ENCODE measurements at regions not wholly inside any gene's neighbourhood (a gene's known extent, or its start where the extent isn't known, plus 50 kb on each side); places are given as distances from the start of the nearest gene placed in this dataset.
"Not testable (repeated sequence)": the region's sequence is repeated elsewhere in the genome, so short reads cannot be mapped to it uniquely, and the experiment has no call there.

- H3K36me3 ChIP-seq (replicated peaks; ENCODE audit: control insufficient read depth, insufficient read depth, low read length); H3K4me3 ChIP-seq (ENCODE audit: insufficient read depth, low read depth, low read length); DNase-seq; H3K27me3 ChIP-seq (ENCODE audit: control insufficient read depth, insufficient read depth, low read length): not testable (repeated sequence)
These were observed 584.0 kb downstream of the PRIM2 start for GRCh38 chr6:57901445-57901844.

- H3K36me3 ChIP-seq (replicated peaks; ENCODE audit: control insufficient read depth, insufficient read depth, low read length); DNase-seq; H3K4me3 ChIP-seq (ENCODE audit: insufficient read depth, low read depth, low read length); H3K27me3 ChIP-seq (ENCODE audit: control insufficient read depth, insufficient read depth, low read length): not testable (repeated sequence)
These were observed 586.9 kb downstream of the PRIM2 start for GRCh38 chr6:57904356-57904755.

GRCh38 chr6:57915300-57915699 is 597.9 kb downstream of the PRIM2 start:
- H3K27me3 ChIP-seq (ENCODE audit: control insufficient read depth, insufficient read depth, low read length); H3K36me3 ChIP-seq (replicated peaks; ENCODE audit: control insufficient read depth, insufficient read depth, low read length); DNase-seq; H3K4me3 ChIP-seq (ENCODE audit: insufficient read depth, low read depth, low read length): not testable (repeated sequence)

- not testable (repeated sequence) for H3K4me3 ChIP-seq (ENCODE audit: insufficient read depth, low read depth, low read length); H3K27me3 ChIP-seq (ENCODE audit: control insufficient read depth, insufficient read depth, low read length); DNase-seq; H3K36me3 ChIP-seq (replicated peaks; ENCODE audit: control insufficient read depth, insufficient read depth, low read length)
These were observed 625.5 kb downstream of the PRIM2 start for GRCh38 chr6:57942966-57943365.

- not testable (repeated sequence) for H3K27me3 ChIP-seq (ENCODE audit: control insufficient read depth, insufficient read depth, low read length); DNase-seq; H3K36me3 ChIP-seq (replicated peaks; ENCODE audit: control insufficient read depth, insufficient read depth, low read length); H3K4me3 ChIP-seq (ENCODE audit: insufficient read depth, low read depth, low read length)
These were observed 628.8 kb downstream of the PRIM2 start for GRCh38 chr6:57946084-57946768.

GRCh38 chr6:57946769-57947091 is 629.3 kb downstream of the PRIM2 start:
- not testable (repeated sequence) for H3K27me3 ChIP-seq (ENCODE audit: control insufficient read depth, insufficient read depth, low read length); H3K36me3 ChIP-seq (replicated peaks; ENCODE audit: control insufficient read depth, insufficient read depth, low read length); H3K4me3 ChIP-seq (ENCODE audit: insufficient read depth, low read depth, low read length); DNase-seq

GRCh38 chr6:57948481-57948880 is 631.1 kb downstream of the PRIM2 start:
- DNase-seq; H3K27me3 ChIP-seq (ENCODE audit: control insufficient read depth, insufficient read depth, low read length); H3K4me3 ChIP-seq (ENCODE audit: insufficient read depth, low read depth, low read length); H3K36me3 ChIP-seq (replicated peaks; ENCODE audit: control insufficient read depth, insufficient read depth, low read length): not testable (repeated sequence)

- DNase-seq; H3K4me3 ChIP-seq (ENCODE audit: insufficient read depth, low read depth, low read length); H3K27me3 ChIP-seq (ENCODE audit: control insufficient read depth, insufficient read depth, low read length); H3K36me3 ChIP-seq (replicated peaks; ENCODE audit: control insufficient read depth, insufficient read depth, low read length): not testable (repeated sequence)
These were observed 633.0 kb downstream of the PRIM2 start for GRCh38 chr6:57950430-57950829.

GRCh38 chr6:57966757-57967156 is 649.3 kb downstream of the PRIM2 start:
- not testable (repeated sequence) for H3K4me3 ChIP-seq (ENCODE audit: insufficient read depth, low read depth, low read length); H3K27me3 ChIP-seq (ENCODE audit: control insufficient read depth, insufficient read depth, low read length); H3K36me3 ChIP-seq (replicated peaks; ENCODE audit: control insufficient read depth, insufficient read depth, low read length); DNase-seq

GRCh38 chr6:57971956-57972355 is 654.5 kb downstream of the PRIM2 start:
- H3K36me3 ChIP-seq (replicated peaks; ENCODE audit: control insufficient read depth, insufficient read depth, low read length); H3K27me3 ChIP-seq (ENCODE audit: control insufficient read depth, insufficient read depth, low read length); H3K4me3 ChIP-seq (ENCODE audit: insufficient read depth, low read depth, low read length); DNase-seq: not testable (repeated sequence)

GRCh38 chr6:57974653-57975052 is 657.2 kb downstream of the PRIM2 start:
- no peaks in the 10 kb centered on the region for H3K27me3 ChIP-seq (ENCODE audit: control insufficient read depth, insufficient read depth, low read length)
- no peak overlapping the region for H3K4me3 ChIP-seq (ENCODE audit: insufficient read depth, low read depth, low read length)
- H3K36me3 ChIP-seq (replicated peaks; ENCODE audit: control insufficient read depth, insufficient read depth, low read length): no peaks in the 10 kb centered on the region
- DNase-seq: no peak

- not testable (repeated sequence) for H3K36me3 ChIP-seq (replicated peaks; ENCODE audit: control insufficient read depth, insufficient read depth, low read length); DNase-seq; H3K4me3 ChIP-seq (ENCODE audit: insufficient read depth, low read depth, low read length); H3K27me3 ChIP-seq (ENCODE audit: control insufficient read depth, insufficient read depth, low read length)
These were observed 657.7 kb downstream of the PRIM2 start for GRCh38 chr6:57975127-57975526.

GRCh38 chr6:57976371-57976770 is 658.9 kb downstream of the PRIM2 start:
- not testable (repeated sequence) for H3K27me3 ChIP-seq (ENCODE audit: control insufficient read depth, insufficient read depth, low read length); H3K4me3 ChIP-seq (ENCODE audit: insufficient read depth, low read depth, low read length); H3K36me3 ChIP-seq (replicated peaks; ENCODE audit: control insufficient read depth, insufficient read depth, low read length); DNase-seq

- not testable (repeated sequence) for H3K4me3 ChIP-seq (ENCODE audit: insufficient read depth, low read depth, low read length); H3K27me3 ChIP-seq (ENCODE audit: control insufficient read depth, insufficient read depth, low read length); DNase-seq; H3K36me3 ChIP-seq (replicated peaks; ENCODE audit: control insufficient read depth, insufficient read depth, low read length)
These were observed 666.2 kb downstream of the PRIM2 start for GRCh38 chr6:57983603-57984002.

GRCh38 chr6:57984575-57984974 is 667.1 kb downstream of the PRIM2 start:
- H3K27me3 ChIP-seq (ENCODE audit: control insufficient read depth, insufficient read depth, low read length); H3K4me3 ChIP-seq (ENCODE audit: insufficient read depth, low read depth, low read length); H3K36me3 ChIP-seq (replicated peaks; ENCODE audit: control insufficient read depth, insufficient read depth, low read length); DNase-seq: not testable (repeated sequence)

- not testable (repeated sequence) for H3K27me3 ChIP-seq (ENCODE audit: control insufficient read depth, insufficient read depth, low read length); DNase-seq; H3K4me3 ChIP-seq (ENCODE audit: insufficient read depth, low read depth, low read length); H3K36me3 ChIP-seq (replicated peaks; ENCODE audit: control insufficient read depth, insufficient read depth, low read length)
These were observed 668.3 kb downstream of the PRIM2 start for GRCh38 chr6:57985734-57986133.

All from H7 (cell line).